ENCODE measurements at regions not wholly inside any gene's neighbourhood (a gene's known extent, or its start where the extent isn't known, plus 50 kb on each side); places are given as distances from the start of the nearest gene placed in this dataset.

- Mint-ChIP-seq H3K27ac (no peak overlapping the region), H3K4me1 (no peaks in the 10 kb centered on the region; the same call in 2 of the 3 replicates), H3K27me3 (ENCODE audit: insufficient read depth, low read depth, poor library complexity) (peaks cover 7% of the 10 kb centered on the region), H3K36me3 (ENCODE audit: low read depth) (peaks cover 37% of the 10 kb centered on the region), H3K4me3 (no peak overlapping the region), H3K9me3 (peaks cover 48% of the 10 kb centered on the region)
- Histone ChIP-seq H3K27me3 (ENCODE audit: insufficient read depth) (no peaks in the 10 kb centered on the region), H2AFZ (no peak overlapping the region), H3K4me1 (ENCODE audit: insufficient read depth) (no peaks in the 10 kb centered on the region), H3K9me2 (ENCODE audit: insufficient read depth) (peaks cover 24% of the 10 kb centered on the region; the same call in 1 of the 2 replicates), H3F3A (replicated peaks; ENCODE audit: low read depth) (no peaks in the 10 kb centered on the region), H3K4me2 (no peak overlapping the region), H3K4me3 (no peak overlapping the region), H4K20me1 (replicated peaks; ENCODE audit: insufficient read depth) (no peaks in the 10 kb centered on the region), H3K36me3 (ENCODE audit: insufficient read depth) (peaks cover 24% of the 10 kb centered on the region), H3K27ac (ENCODE audit: low read depth) (no peak overlapping the region), H3K79me2 (replicated peaks; ENCODE audit: insufficient read depth) (no peaks in the 10 kb centered on the region)
- TF ChIP-seq STAT1 (IDR thresholded peaks at IDR 0.05; ENCODE audit: unreplicated experiment), result no peak
- TF ChIP-seq JUNB (IDR thresholded peaks at IDR 0.05; ENCODE audit: unreplicated experiment), result no peak
- TF ChIP-seq NANOG (IDR thresholded peaks at IDR 0.05; ENCODE audit: borderline replicate concordance), result no peak
- TF ChIP-seq CREB1 (CRISPR knock-in tag; IDR thresholded peaks at IDR 0.05; ENCODE audit: low read depth), result no peak
- no peak for TF ChIP-seq ETS1 (IDR thresholded peaks at IDR 0.05)
- no peak for TF ChIP-seq EZH2phosphoT487 (IDR thresholded peaks at IDR 0.05; ENCODE audit: unreplicated experiment)
- TF ChIP-seq REST (IDR thresholded peaks at IDR 0.05; ENCODE audit: unreplicated experiment), result no peak
- no peak for TF ChIP-seq ZNF462 (CRISPR knock-in tag; IDR thresholded peaks at IDR 0.05)
- TF ChIP-seq ZNF331 (CRISPR knock-in tag; IDR thresholded peaks at IDR 0.05; ENCODE audit: low read depth), result no peak
- TF ChIP-seq CTCF (conservative IDR thresholded peaks at IDR 0.05; ENCODE audit: low read depth in 2 of 2), result no peak
- TF ChIP-seq POLR2AphosphoS5 (IDR thresholded peaks at IDR 0.05; ENCODE audit: low read depth), result no peak
- TF ChIP-seq EZH2 (IDR thresholded peaks at IDR 0.05; ENCODE audit: low read depth, unreplicated experiment), result no peak
- DNase-seq (ENCODE audit: low spot score) (peak; percentile 7), ATAC-seq (no peak)
These were observed 122.3 kb upstream of the CAMK1G start for GRCh38 chr1:209461168-209461567.

Data from GM23338 (cell line).